ENCODE measurements at regions not wholly inside any gene's neighbourhood (a gene's known extent, or its start where the extent isn't known, plus 50 kb on each side); places are given as distances from the start of the nearest gene placed in this dataset.

DNA sequence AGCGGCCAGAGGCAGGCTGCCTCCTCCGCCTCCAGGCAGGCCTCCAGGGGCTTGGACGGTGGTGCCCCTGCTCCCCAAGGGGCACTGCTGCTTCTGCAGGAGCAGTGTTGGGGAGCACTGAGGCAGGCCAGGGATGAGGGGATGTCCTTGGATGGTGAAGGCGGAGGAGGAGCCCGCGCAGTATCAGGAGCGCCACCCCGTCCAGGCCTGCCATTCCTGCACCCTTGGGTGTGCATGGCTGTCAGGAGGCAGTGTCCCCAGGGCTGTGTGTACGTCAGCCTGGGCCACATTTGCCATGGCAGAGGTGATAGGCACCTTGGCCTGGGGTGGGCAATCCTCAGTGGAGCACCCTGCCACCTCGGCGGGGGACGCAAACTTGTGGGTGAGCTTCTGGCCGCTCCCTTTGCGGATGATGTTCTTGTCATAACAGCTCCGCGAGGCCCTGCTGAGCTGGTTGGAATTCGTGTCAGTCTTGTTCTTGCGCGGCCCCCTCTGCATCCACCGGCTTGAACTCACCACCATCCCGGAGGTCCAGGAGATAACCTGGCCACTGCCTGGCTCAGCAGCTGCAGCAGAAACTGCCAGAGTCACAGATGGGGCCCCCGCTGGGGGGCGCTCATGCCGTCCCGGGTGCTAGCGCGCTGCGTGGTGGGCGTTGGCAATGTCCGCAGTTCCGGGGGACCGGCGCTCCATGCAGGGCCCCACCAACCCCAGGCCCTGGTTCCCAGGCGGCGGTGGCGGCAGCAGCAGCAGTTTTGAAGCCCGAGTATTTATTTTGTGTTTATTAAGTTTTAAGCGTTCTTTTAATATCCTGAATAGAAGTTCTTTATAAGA lies 182.3 kb upstream of the ADCY1 start:
- no peaks in the 10 kb centered on the region for H3K4me1 ChIP-seq (ENCODE audit: control insufficient read depth, extremely low read depth, insufficient read depth, low read length)
- H3K36me3 ChIP-seq (ENCODE audit: control insufficient read depth in 2 of 2, extremely low read depth in 1 of 2, insufficient read depth in 2 of 2, low read length in 2 of 2): no peaks in the 10 kb centered on the region
- no peak overlapping the region for H3K4me3 ChIP-seq (ENCODE audit: control insufficient read depth in 2 of 3, extremely low read depth in 1 of 3, insufficient read depth in 2 of 3, low read depth in 1 of 3, low read length in 3 of 3)
- H3K9me1 ChIP-seq (ENCODE audit: control insufficient read depth, extremely low read depth, insufficient read depth, low read length): no peaks in the 10 kb centered on the region
- no peaks in the 10 kb centered on the region for H4K20me1 ChIP-seq (ENCODE audit: control insufficient read depth, extremely low read depth, insufficient read depth, low read length)
- no peaks in the 10 kb centered on the region for H3K9me3 ChIP-seq (ENCODE audit: control insufficient read depth, low read depth, low read length)
- H2AFZ ChIP-seq (ENCODE audit: control insufficient read depth, low read length): no peak overlapping the region
- H3K9ac ChIP-seq (ENCODE audit: control insufficient read depth, extremely low read depth, insufficient read depth, low read length): no peak overlapping the region
- no peak for DNase-seq (ENCODE audit: low read depth, low spot score)
- no peaks in the 10 kb centered on the region for H3K27me3 ChIP-seq (ENCODE audit: control insufficient read depth, extremely low read depth, insufficient read depth, low read length)
- FAIRE-seq: no peak
- H3K4me2 ChIP-seq (ENCODE audit: control insufficient read depth, extremely low read depth, insufficient read depth, low read depth, low read length): no peak overlapping the region
- TF ChIP-seq, protein P1, sequence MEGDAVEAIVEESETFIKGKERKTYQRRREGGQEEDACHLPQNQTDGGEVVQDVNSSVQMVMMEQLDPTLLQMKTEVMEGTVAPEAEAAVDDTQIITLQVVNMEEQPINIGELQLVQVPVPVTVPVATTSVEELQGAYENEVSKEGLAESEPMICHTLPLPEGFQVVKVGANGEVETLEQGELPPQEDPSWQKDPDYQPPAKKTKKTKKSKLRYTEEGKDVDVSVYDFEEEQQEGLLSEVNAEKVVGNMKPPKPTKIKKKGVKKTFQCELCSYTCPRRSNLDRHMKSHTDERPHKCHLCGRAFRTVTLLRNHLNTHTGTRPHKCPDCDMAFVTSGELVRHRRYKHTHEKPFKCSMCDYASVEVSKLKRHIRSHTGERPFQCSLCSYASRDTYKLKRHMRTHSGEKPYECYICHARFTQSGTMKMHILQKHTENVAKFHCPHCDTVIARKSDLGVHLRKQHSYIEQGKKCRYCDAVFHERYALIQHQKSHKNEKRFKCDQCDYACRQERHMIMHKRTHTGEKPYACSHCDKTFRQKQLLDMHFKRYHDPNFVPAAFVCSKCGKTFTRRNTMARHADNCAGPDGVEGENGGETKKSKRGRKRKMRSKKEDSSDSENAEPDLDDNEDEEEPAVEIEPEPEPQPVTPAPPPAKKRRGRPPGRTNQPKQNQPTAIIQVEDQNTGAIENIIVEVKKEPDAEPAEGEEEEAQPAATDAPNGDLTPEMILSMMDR (optimal IDR thresholded peaks at IDR 0.05 in 1 of 3, IDR thresholded peaks at IDR 0.05 in 1 of 3, conservative IDR thresholded peaks at IDR 0.05 in 1 of 3; ENCODE audit: extremely low read depth in 1 of 3, insufficient read depth in 2 of 3, low read length in 3 of 3): no peak
- TF ChIP-seq EZH2 (IDR thresholded peaks at IDR 0.05; ENCODE audit: low read length): no peak
- dilution Hi-C loops (cut with MboI; ENCODE audit: extremely low pct_ligation_motif_present, low sequenced_read_pairs): no loop called here
- H3K79me2 ChIP-seq (ENCODE audit: control insufficient read depth, insufficient read depth, low read length): no peaks in the 10 kb centered on the region
- H3K27ac ChIP-seq (ENCODE audit: control insufficient read depth, insufficient read depth, low read length): no peak overlapping the region

GRCh38 chr7:45394117-45394708 lies 180.0 kb upstream of the ADCY1 start:
- no peaks in the 10 kb centered on the region for H3K36me3 ChIP-seq (ENCODE audit: control insufficient read depth in 2 of 2, extremely low read depth in 1 of 2, insufficient read depth in 2 of 2, low read length in 2 of 2)
- TF ChIP-seq, protein P1 (optimal IDR thresholded peaks at IDR 0.05 in 1 of 3, IDR thresholded peaks at IDR 0.05 in 1 of 3, conservative IDR thresholded peaks at IDR 0.05 in 1 of 3; ENCODE audit: extremely low read depth in 1 of 3, insufficient read depth in 2 of 3, low read length in 3 of 3): no peak
- TF ChIP-seq EZH2 (IDR thresholded peaks at IDR 0.05; ENCODE audit: low read length): no peak
- H4K20me1 ChIP-seq (ENCODE audit: control insufficient read depth, extremely low read depth, insufficient read depth, low read length): no peaks in the 10 kb centered on the region
- no peaks in the 10 kb centered on the region for H3K4me1 ChIP-seq (ENCODE audit: control insufficient read depth, extremely low read depth, insufficient read depth, low read length)
- H3K9ac ChIP-seq (ENCODE audit: control insufficient read depth, extremely low read depth, insufficient read depth, low read length): no peak overlapping the region
- no peak overlapping the region for H3K27ac ChIP-seq (ENCODE audit: control insufficient read depth, insufficient read depth, low read length)
- no peaks in the 10 kb centered on the region for H3K79me2 ChIP-seq (ENCODE audit: control insufficient read depth, insufficient read depth, low read length)
- no peak overlapping the region for H3K4me2 ChIP-seq (ENCODE audit: control insufficient read depth, extremely low read depth, insufficient read depth, low read depth, low read length)
- FAIRE-seq (no peak), DNase-seq (ENCODE audit: low read depth, low spot score) (no peak)
- no peak overlapping the region for H3K4me3 ChIP-seq (ENCODE audit: control insufficient read depth in 2 of 3, extremely low read depth in 1 of 3, insufficient read depth in 2 of 3, low read depth in 1 of 3, low read length in 3 of 3)
- no peaks in the 10 kb centered on the region for H3K9me1 ChIP-seq (ENCODE audit: control insufficient read depth, extremely low read depth, insufficient read depth, low read length)
- no peak overlapping the region for H2AFZ ChIP-seq (ENCODE audit: control insufficient read depth, low read length)
- peaks cover 4% of the 10 kb centered on the region for H3K27me3 ChIP-seq (ENCODE audit: control insufficient read depth, extremely low read depth, insufficient read depth, low read length)
- dilution Hi-C loops (cut with MboI; ENCODE audit: extremely low pct_ligation_motif_present, low sequenced_read_pairs): no loop called here
- H3K9me3 ChIP-seq (ENCODE audit: control insufficient read depth, low read depth, low read length): no peaks in the 10 kb centered on the region

Measured in keratinocyte (primary cell).